ENCODE measurements at regions not wholly inside any gene's neighbourhood (a gene's known extent, or its start where the extent isn't known, plus 50 kb on each side); places are given as distances from the start of the nearest gene placed in this dataset.

DNA sequence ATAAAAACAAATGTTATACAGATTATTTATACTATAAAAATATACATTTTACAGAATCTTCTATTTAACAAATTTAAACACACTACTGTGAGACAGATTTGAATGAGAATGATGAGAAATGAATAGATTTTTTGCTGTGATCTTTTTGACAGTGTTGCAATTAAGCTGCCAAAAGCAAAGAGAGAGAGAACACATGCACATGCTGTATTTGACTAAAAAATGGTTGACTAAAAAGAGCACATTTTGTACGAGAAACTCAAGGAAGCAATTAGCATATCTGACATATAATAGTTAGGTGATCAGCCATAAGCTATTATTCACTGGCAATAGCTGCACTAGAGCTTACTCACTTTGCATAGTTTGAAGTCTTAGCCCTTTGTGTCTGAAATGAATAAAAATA, 115.8 kb downstream of the SYT10 start:
- intact Hi-C loops (cut with DNase I, micrococcal nuclease), result no loop called here
- Histone ChIP-seq H3K4me3 (ENCODE audit: low read length) (no peak overlapping the region), H3K4me1 (ENCODE audit: insufficient read depth, low read length) (no peaks in the 10 kb centered on the region), H3K27ac (ENCODE audit: low read depth in 1 of 2, low read length in 2 of 2) (no peak overlapping the region), H3K36me3 (ENCODE audit: insufficient read depth, low read length) (no peaks in the 10 kb centered on the region), H3K9me3 (ENCODE audit: control insufficient read depth in 1 of 2, insufficient read depth in 1 of 2, low read length in 2 of 2) (no peaks in the 10 kb centered on the region), H3K27me3 (ENCODE audit: control insufficient read depth in 1 of 2, insufficient read depth in 2 of 2, low read length in 2 of 2) (no peaks in the 10 kb centered on the region)
- ATAC-seq (ENCODE audit: poor library complexity) (no peak), DNase-seq (no peak)
- Mint-ChIP-seq H3K27ac (no peak overlapping the region), H3K4me3 (no peak overlapping the region), H3K27me3 (no peaks in the 10 kb centered on the region), H3K9me3 (no peaks in the 10 kb centered on the region), H3K4me1 (ENCODE audit: low read depth) (no peaks in the 10 kb centered on the region), H3K36me3 (ENCODE audit: low read depth) (no peaks in the 10 kb centered on the region)
- CTCF ChIA-PET, result no interaction called here
- TF ChIP-seq, protein P1, sequence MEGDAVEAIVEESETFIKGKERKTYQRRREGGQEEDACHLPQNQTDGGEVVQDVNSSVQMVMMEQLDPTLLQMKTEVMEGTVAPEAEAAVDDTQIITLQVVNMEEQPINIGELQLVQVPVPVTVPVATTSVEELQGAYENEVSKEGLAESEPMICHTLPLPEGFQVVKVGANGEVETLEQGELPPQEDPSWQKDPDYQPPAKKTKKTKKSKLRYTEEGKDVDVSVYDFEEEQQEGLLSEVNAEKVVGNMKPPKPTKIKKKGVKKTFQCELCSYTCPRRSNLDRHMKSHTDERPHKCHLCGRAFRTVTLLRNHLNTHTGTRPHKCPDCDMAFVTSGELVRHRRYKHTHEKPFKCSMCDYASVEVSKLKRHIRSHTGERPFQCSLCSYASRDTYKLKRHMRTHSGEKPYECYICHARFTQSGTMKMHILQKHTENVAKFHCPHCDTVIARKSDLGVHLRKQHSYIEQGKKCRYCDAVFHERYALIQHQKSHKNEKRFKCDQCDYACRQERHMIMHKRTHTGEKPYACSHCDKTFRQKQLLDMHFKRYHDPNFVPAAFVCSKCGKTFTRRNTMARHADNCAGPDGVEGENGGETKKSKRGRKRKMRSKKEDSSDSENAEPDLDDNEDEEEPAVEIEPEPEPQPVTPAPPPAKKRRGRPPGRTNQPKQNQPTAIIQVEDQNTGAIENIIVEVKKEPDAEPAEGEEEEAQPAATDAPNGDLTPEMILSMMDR (IDR thresholded peaks at IDR 0.05), result no peak
- POLR2A ChIA-PET, result no interaction called here

DNA sequence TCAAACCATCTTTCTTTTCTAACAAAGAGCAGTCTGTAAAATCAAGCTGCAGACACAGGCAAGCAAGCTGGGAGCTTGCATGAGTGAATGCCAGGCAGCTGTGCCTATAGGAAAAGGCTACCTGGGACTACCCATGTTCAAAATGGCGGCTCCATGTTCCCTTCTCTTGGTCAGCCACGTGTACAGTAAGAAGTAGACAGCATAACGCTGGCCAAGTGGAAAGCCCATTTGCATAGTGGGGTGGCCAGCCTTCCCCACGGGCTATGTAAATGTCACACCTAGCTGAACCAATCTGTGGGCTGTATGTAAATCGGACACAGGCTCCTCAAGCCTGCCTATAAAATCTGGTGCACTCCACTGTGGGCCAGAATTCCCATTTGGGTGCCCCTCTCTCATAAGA, 117.1 kb downstream of the SYT10 start:
- DNase-seq (no peak), ATAC-seq (ENCODE audit: poor library complexity) (no peak)
- intact Hi-C loops (cut with DNase I, micrococcal nuclease), result no loop called here
- no peaks in the 10 kb centered on the region for H3K4me1 Mint-ChIP-seq (ENCODE audit: low read depth)
- Histone ChIP-seq H3K27ac (ENCODE audit: low read depth in 1 of 2, low read length in 2 of 2) (no peak overlapping the region), H3K4me1 (ENCODE audit: insufficient read depth, low read length) (no peaks in the 10 kb centered on the region), H3K4me3 (ENCODE audit: low read length) (no peak overlapping the region), H3K27me3 (ENCODE audit: control insufficient read depth in 1 of 2, insufficient read depth in 2 of 2, low read length in 2 of 2) (no peaks in the 10 kb centered on the region), H3K9me3 (ENCODE audit: control insufficient read depth in 1 of 2, insufficient read depth in 1 of 2, low read length in 2 of 2) (no peaks in the 10 kb centered on the region), H3K36me3 (ENCODE audit: insufficient read depth, low read length) (no peaks in the 10 kb centered on the region)
- no peaks in the 10 kb centered on the region for H3K9me3 Mint-ChIP-seq
- no peak overlapping the region for H3K27ac Mint-ChIP-seq
- no peak overlapping the region for H3K4me3 Mint-ChIP-seq
- no peaks in the 10 kb centered on the region for H3K27me3 Mint-ChIP-seq
- ChIA-PET CTCF (no interaction called here), POLR2A (no interaction called here)
- TF ChIP-seq, protein P1 (IDR thresholded peaks at IDR 0.05), result no peak
- no peaks in the 10 kb centered on the region for H3K36me3 Mint-ChIP-seq (ENCODE audit: low read depth)

DNA sequence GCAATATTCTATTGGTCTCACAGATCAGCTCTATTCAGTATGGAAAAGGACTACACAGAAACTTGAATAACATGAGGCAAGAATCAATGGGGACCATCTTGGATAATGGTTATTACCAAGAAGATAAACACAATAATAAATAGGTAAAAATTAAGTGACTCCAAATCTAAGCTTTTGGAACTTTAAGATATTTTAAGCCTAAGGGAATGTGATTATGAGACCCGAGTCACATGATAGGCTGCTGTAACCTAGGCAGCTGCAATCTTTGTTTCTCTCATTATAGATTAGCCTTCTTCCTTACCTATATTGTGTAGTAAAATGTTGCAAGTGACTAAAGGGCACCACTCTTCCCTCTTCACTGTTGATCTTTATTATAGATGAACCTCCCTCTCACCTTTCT, 121.9 kb downstream of the SYT10 start:
- Mint-ChIP-seq H3K9me3 (no peaks in the 10 kb centered on the region), H3K36me3 (ENCODE audit: low read depth) (no peaks in the 10 kb centered on the region), H3K27me3 (no peaks in the 10 kb centered on the region), H3K27ac (no peak overlapping the region), H3K4me3 (no peak overlapping the region), H3K4me1 (ENCODE audit: low read depth) (no peaks in the 10 kb centered on the region)
- ATAC-seq (ENCODE audit: poor library complexity) (no peak), DNase-seq (no peak)
- no peaks in the 10 kb centered on the region for H3K9me3 ChIP-seq (ENCODE audit: control insufficient read depth in 1 of 2, insufficient read depth in 1 of 2, low read length in 2 of 2)
- no peak overlapping the region for H3K27ac ChIP-seq (ENCODE audit: low read depth in 1 of 2, low read length in 2 of 2)
- CTCF ChIA-PET, result no interaction called here
- no peaks in the 10 kb centered on the region for H3K4me1 ChIP-seq (ENCODE audit: insufficient read depth, low read length)
- no peak overlapping the region for H3K4me3 ChIP-seq (ENCODE audit: low read length)
- no peaks in the 10 kb centered on the region for H3K36me3 ChIP-seq (ENCODE audit: insufficient read depth, low read length)
- H3K27me3 ChIP-seq (ENCODE audit: control insufficient read depth in 1 of 2, insufficient read depth in 2 of 2, low read length in 2 of 2), result no peaks in the 10 kb centered on the region
- intact Hi-C loops (cut with DNase I, micrococcal nuclease), result no loop called here
- POLR2A ChIA-PET, result no interaction called here
- TF ChIP-seq, protein P1 (IDR thresholded peaks at IDR 0.05), result no peak

Measured in CD4-positive, alpha-beta T cell (primary cell).